Endodermal cell (in vitro differentiated cells): ENCODE measurements at regions not wholly inside any gene's neighbourhood (a gene's known extent, or its start where the extent isn't known, plus 50 kb on each side); places are given as distances from the start of the nearest gene placed in this dataset.
A peak's percentile ranks its signal among the peaks of the same experiment; 100 is the strongest.

Source experiments
- DNase-seq: peaks from one replicate; pipeline ENCODE4 v3.0.0-alpha.2; 2017
- H3K27ac ChIP-seq: 2 replicates; pipeline ENCODE4 v1.5.1; 2013; ENCODE audit warnings: mild to moderate bottlenecking, low read depth, low read length, moderate library complexity
- H3K27me3 ChIP-seq: 2 replicates; pipeline ENCODE4 v1.6.1; 2013; ENCODE audit warnings: mild to moderate bottlenecking, low read length, moderate library complexity; ENCODE audit not compliant: insufficient read depth, control insufficient read depth, poor library complexity, severe bottlenecking
- H3K36me3 ChIP-seq: 2 replicates; pipeline ENCODE4 v1.7.0; 2013; ENCODE audit warnings: mild to moderate bottlenecking, low read length, moderate library complexity; ENCODE audit not compliant: control insufficient read depth, insufficient read depth
- H3K4me1 ChIP-seq: one replicate; pipeline ENCODE4 v1.7.0; 2013; ENCODE audit warnings: low read length; ENCODE audit not compliant: control insufficient read depth, insufficient read depth
- H3K4me3 ChIP-seq: 2 replicates; pipeline ENCODE4 v1.5.1; 2013; ENCODE audit warnings: mild to moderate bottlenecking, low read length, moderate library complexity
- H3K9ac ChIP-seq: 2 replicates; pipeline ENCODE4 v1.6.1; 2013; ENCODE audit warnings: mild to moderate bottlenecking, low read length, moderate library complexity; ENCODE audit not compliant: poor library complexity, severe bottlenecking; ENCODE audit errors: extremely low read depth
- H3K9me3 ChIP-seq: 2 replicates; pipeline ENCODE4 v1.6.1; 2013; ENCODE audit warnings: mild to moderate bottlenecking, low read length, moderate library complexity; ENCODE audit not compliant: control insufficient read depth
- H3K27ac Mint-ChIP-seq: 2 replicates; pipeline ENCODE4 v1.8.0; 2020; ENCODE audit warnings: mixed read lengths
- H3K27me3 Mint-ChIP-seq: 2 replicates; pipeline ENCODE4 v1.8.0; 2021; ENCODE audit warnings: mild to moderate bottlenecking, mixed read lengths; ENCODE audit not compliant: insufficient read depth
- H3K36me3 Mint-ChIP-seq: 2 replicates; pipeline ENCODE4 v1.8.0; 2020; ENCODE audit warnings: low read depth, mixed read lengths
- H3K4me1 Mint-ChIP-seq: 2 replicates; pipeline ENCODE4 v1.8.0; 2020; ENCODE audit warnings: mixed read lengths
- H3K4me3 Mint-ChIP-seq: 2 replicates; pipeline ENCODE4 v1.8.0; 2020; ENCODE audit warnings: mild to moderate bottlenecking, moderate library complexity, mixed read lengths
- H3K9me3 Mint-ChIP-seq: 2 replicates; pipeline ENCODE4 v1.8.0; 2020; ENCODE audit warnings: mild to moderate bottlenecking, mixed read lengths
- WGBS, 2 experiments: methylation state at CpG; one replicate each; pipeline versions ENCODE4 v1.1.5 to v1.1.7; 2013; ENCODE audit warnings: missing lambda C conversion rate in 2 of 2, mixed read lengths in 1 of 2; ENCODE audit not compliant: insufficient coverage in 1 of 2, insufficient read length in 1 of 2; 5-methylcytosine and 5-hydroxymethylcytosine counted together
- TF ChIP-seq, protein P1 (sequence below): fragments of 200-600 bp; sonication (generic); conservative IDR thresholded peaks from 2 replicates; pipeline ENCODE4 v1.5.0; 2021; ENCODE audit warnings: antibody characterized with exemption, mild to moderate bottlenecking

DNA sequence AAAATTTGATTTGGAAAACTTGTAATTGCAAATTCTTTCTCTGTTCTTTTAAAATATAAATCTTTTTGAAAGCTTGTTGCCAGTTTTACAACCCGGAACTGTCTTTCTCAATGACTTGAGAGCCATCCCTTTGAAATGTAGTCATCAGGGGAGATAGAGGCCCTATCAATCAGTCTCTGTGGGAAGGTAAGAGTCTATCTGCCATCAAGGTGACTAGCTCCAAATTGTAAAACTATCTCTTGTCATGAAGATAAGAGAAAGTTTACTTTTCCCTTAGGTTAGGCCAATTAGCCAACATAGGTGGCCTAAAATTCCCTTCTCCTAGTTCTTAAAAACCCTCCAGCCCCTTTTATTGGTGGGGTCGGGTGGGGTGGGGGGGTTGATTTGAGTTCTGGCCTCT, 469.1 kb upstream of the IRAK1BP1 start:
- peaks cover 8% of the 10 kb centered on the region for H3K9me3 Mint-ChIP-seq
- Histone ChIP-seq H3K9me3 (no peaks in the 10 kb centered on the region), H3K4me1 (peaks cover 7% of the 10 kb centered on the region), H3K4me3 (no peak overlapping the region), H3K27ac (no peak overlapping the region), H3K27me3 (no peaks in the 10 kb centered on the region), H3K36me3 (no peaks in the 10 kb centered on the region), H3K9ac (no peak overlapping the region)
- H3K27me3 Mint-ChIP-seq, result peaks cover 7% of the 10 kb centered on the region
- H3K4me1 Mint-ChIP-seq, result peaks cover 22% of the 10 kb centered on the region
- whole genome bisulfite sequencing, 2 experiments, result 40 to 50% methylated on average over 1 of the region's 2 CpGs
- no peak overlapping the region for H3K4me3 Mint-ChIP-seq
- no peak for DNase-seq
- no peaks in the 10 kb centered on the region for H3K36me3 Mint-ChIP-seq
- no peak overlapping the region for H3K27ac Mint-ChIP-seq
- TF ChIP-seq, protein P1, sequence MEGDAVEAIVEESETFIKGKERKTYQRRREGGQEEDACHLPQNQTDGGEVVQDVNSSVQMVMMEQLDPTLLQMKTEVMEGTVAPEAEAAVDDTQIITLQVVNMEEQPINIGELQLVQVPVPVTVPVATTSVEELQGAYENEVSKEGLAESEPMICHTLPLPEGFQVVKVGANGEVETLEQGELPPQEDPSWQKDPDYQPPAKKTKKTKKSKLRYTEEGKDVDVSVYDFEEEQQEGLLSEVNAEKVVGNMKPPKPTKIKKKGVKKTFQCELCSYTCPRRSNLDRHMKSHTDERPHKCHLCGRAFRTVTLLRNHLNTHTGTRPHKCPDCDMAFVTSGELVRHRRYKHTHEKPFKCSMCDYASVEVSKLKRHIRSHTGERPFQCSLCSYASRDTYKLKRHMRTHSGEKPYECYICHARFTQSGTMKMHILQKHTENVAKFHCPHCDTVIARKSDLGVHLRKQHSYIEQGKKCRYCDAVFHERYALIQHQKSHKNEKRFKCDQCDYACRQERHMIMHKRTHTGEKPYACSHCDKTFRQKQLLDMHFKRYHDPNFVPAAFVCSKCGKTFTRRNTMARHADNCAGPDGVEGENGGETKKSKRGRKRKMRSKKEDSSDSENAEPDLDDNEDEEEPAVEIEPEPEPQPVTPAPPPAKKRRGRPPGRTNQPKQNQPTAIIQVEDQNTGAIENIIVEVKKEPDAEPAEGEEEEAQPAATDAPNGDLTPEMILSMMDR, result no peak

DNA sequence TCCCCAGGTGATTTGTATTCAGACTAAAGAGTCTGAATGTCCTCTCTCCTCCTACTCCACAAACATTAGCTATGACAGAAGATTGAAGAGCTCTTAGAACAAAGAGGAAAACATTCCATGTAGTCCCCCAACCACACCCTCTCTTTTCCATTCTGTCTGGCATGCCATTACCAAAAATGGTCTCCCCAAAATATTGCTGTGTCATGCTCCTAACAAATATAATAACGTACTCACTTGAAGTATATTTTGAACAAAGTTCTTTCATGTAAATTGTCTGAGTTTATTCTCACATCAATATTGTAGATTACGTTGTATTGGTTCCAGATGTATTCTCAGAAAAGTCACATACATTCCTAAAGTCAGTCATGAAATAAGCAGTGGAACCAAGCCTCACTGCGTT, 467.3 kb upstream of the IRAK1BP1 start:
- H3K27ac Mint-ChIP-seq, result no peak overlapping the region
- 92 to 100% methylated on average over 2 to 3 of the region's 3 CpGs for WGBS, 2 experiments

DNA sequence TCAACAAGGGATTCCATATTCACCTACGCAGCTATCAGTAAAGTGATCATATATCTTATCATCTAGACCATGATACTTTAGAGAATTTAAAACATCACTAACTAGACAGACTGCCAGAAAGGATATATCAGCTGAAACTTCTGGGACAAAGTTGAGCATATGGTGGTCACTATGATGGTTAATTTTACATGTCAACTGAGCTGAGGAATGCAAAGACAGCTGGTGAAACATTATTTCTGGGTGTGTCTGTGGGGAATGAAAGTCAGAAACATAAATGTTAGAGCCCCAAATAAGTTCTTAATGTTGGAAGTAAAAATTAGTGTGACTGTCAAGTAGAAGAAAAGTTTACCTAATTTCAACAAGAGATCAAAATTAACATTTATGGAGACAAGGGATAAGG, 440.0 kb upstream of the IRAK1BP1 start:
- TF ChIP-seq, protein P1, result no peak
- Histone ChIP-seq H3K4me3 (no peak overlapping the region), H3K9me3 (peaks cover 7% of the 10 kb centered on the region), H3K27ac (no peak overlapping the region), H3K9ac (no peak overlapping the region), H3K4me1 (peaks cover 6% of the 10 kb centered on the region), H3K27me3 (no peaks in the 10 kb centered on the region), H3K36me3 (no peaks in the 10 kb centered on the region)
- Mint-ChIP-seq H3K27ac (no peak overlapping the region), H3K9me3 (peaks cover 16% of the 10 kb centered on the region), H3K4me1 (peaks cover 17% of the 10 kb centered on the region), H3K27me3 (no peaks in the 10 kb centered on the region), H3K4me3 (no peak overlapping the region), H3K36me3 (no peaks in the 10 kb centered on the region)
- 80% methylated on average over 1 of the region's 1 CpG; no CpG with 5 or more reads in 1 of the 2 experiments for WGBS, 2 experiments
- no peak for DNase-seq

More for the DNA sequence above, 467.3 kb upstream of the IRAK1BP1 start:
- H3K36me3 Mint-ChIP-seq, result no peaks in the 10 kb centered on the region
- H3K9me3 ChIP-seq, result no peaks in the 10 kb centered on the region
- H3K27me3 Mint-ChIP-seq, result peaks cover 9% of the 10 kb centered on the region
- no peak overlapping the region for H3K9ac ChIP-seq
- H3K27ac ChIP-seq, result no peak overlapping the region
- H3K4me1 Mint-ChIP-seq, result peaks cover 24% of the 10 kb centered on the region
- no peak overlapping the region for H3K4me3 Mint-ChIP-seq
- H3K9me3 Mint-ChIP-seq, result peaks cover 8% of the 10 kb centered on the region
- peaks cover 7% of the 10 kb centered on the region for H3K4me1 ChIP-seq
- no peaks in the 10 kb centered on the region for H3K27me3 ChIP-seq
- DNase-seq, result no peak
- no peaks in the 10 kb centered on the region for H3K36me3 ChIP-seq
- peak overlapping the region; percentile 10 for H3K4me3 ChIP-seq
- TF ChIP-seq, protein P1, result no peak
